Stimulated activated CD4-positive, alpha-beta T cell treated with anti-CD3 and anti-CD28 coated beads, Interleukin-15, amount 100 ng/mL, for 24 hours (primary cell): ENCODE measurements at regions not wholly inside any gene's neighbourhood (a gene's known extent, or its start where the extent isn't known, plus 50 kb on each side); places are given as distances from the start of the nearest gene placed in this dataset.

Source experiments
- DNase-seq: peaks from one replicate; pipeline ENCODE4 v3.0.0-alpha.2; 2020

GRCh38 chr12:77777274-77777673, 53.4 kb upstream of the NAV3 start:
- DNase-seq, result no peak

- no peak for DNase-seq
Measured at GRCh38 chr12:77774761-77775160, 55.9 kb upstream of the NAV3 start.

- DNase-seq, result no peak
Measured at GRCh38 chr12:77772676-77773298, 57.9 kb upstream of the NAV3 start.

GRCh38 chr12:77768558-77768957, 62.1 kb upstream of the NAV3 start:
- DNase-seq, result no peak

- no peak for DNase-seq
Measured at GRCh38 chr12:77767756-77768343, 62.8 kb upstream of the NAV3 start.

GRCh38 chr12:77767335-77767734, 63.4 kb upstream of the NAV3 start:
- DNase-seq, result no peak

- DNase-seq, result no peak
Measured at GRCh38 chr12:77766224-77766623, 64.5 kb upstream of the NAV3 start.

- no peak for DNase-seq
Measured at GRCh38 chr12:77761286-77761685, 69.4 kb upstream of the NAV3 start.

- DNase-seq, result no peak
Measured at GRCh38 chr12:77760271-77761025, 70.2 kb upstream of the NAV3 start.

GRCh38 chr12:77754086-77754485, 76.6 kb upstream of the NAV3 start:
- DNase-seq, result no peak

GRCh38 chr12:77751939-77752338, 78.8 kb upstream of the NAV3 start:
- DNase-seq, result no peak

- no peak for DNase-seq
Measured at GRCh38 chr12:77746096-77746495, 84.6 kb upstream of the NAV3 start.

GRCh38 chr12:77745624-77746023, 85.1 kb upstream of the NAV3 start:
- no peak for DNase-seq

GRCh38 chr12:77742631-77743030, 88.1 kb upstream of the NAV3 start:
- DNase-seq, result no peak

- no peak for DNase-seq
Measured at GRCh38 chr12:77741974-77742517, 88.6 kb upstream of the NAV3 start.

- no peak for DNase-seq
Measured at GRCh38 chr12:77736219-77736965, 94.3 kb upstream of the NAV3 start.

- DNase-seq, result no peak
Measured at GRCh38 chr12:77734214-77734883, 96.3 kb upstream of the NAV3 start.

- no peak for DNase-seq
Measured at GRCh38 chr12:77728018-77728417, 102.7 kb upstream of the NAV3 start.

GRCh38 chr12:77727442-77728001, 103.2 kb upstream of the NAV3 start:
- no peak for DNase-seq

- no peak for DNase-seq
Measured at GRCh38 chr12:77725611-77726010, 105.1 kb upstream of the NAV3 start.

- no peak for DNase-seq
Measured at GRCh38 chr12:77724367-77724957, 106.2 kb upstream of the NAV3 start.

GRCh38 chr12:77723308-77723707, 107.4 kb upstream of the NAV3 start:
- DNase-seq, result no peak
